Stomach (tissue), 8 donors: ENCODE measurements at regions not wholly inside any gene's neighbourhood (a gene's known extent, or its start where the extent isn't known, plus 50 kb on each side); places are given as distances from the start of the nearest gene placed in this dataset.

Experiments used
- DNase-seq, 2 donors: peaks; one replicate each; pipeline versions ENCODE4 v3.0.0 to v3.0.0-alpha.2; 2013 to 2019
- H3K27ac ChIP-seq, 5 donors: fragments of 200-600 bp in 4 of 5; sonication (generic) in 4 of 5; one replicate each; pipeline ENCODE4 v1.5.1; 2013 to 2019; ENCODE audit warnings: mild to moderate bottlenecking in 1 of 5, moderate library complexity in 1 of 5
- H3K27me3 ChIP-seq, 3 donors: fragments of 200-600 bp; sonication (generic); one replicate each; pipeline ENCODE4 v1.5.1; 2017 to 2019; ENCODE audit warnings: mixed run types in 1 of 3
- H3K36me3 ChIP-seq, 4 donors: fragments of 200-600 bp; sonication (generic); 1 replicate in 3 of 4; 2 replicates in 1 of 4; pipeline ENCODE4 v1.5.1; 2016 to 2019
- H3K4me1 ChIP-seq, 4 donors: fragments of 200-600 bp; sonication (generic); one replicate each; pipeline ENCODE4 v1.5.1; 2016 to 2019
- H3K4me3 ChIP-seq, 4 donors: fragments of 200-600 bp; sonication (generic) in 3 of 4; one replicate each; pipeline ENCODE4 v1.5.1; 2016 to 2019; ENCODE audit warnings: mild to moderate bottlenecking in 1 of 4
- H3K9me3 ChIP-seq, 4 donors: fragments of 200-600 bp; sonication (generic); one replicate each; pipeline ENCODE4 v1.5.1; 2016 to 2019
- EP300 ChIP-seq: sonication (generic); formaldehyde crosslinking; IDR thresholded peaks from one replicate; pipeline ENCODE4 v1.6.1; 2017; ENCODE audit warnings: antibody characterized with exemption
- POLR2A ChIP-seq, 4 donors: fragments of 450-650 bp; IDR thresholded peaks; one replicate each; pipeline ENCODE4 v1.6.1; 2016; ENCODE audit warnings: antibody characterized with exemption in 4 of 4, control low read depth in 2 of 4, mild to moderate bottlenecking in 1 of 4, moderate library complexity in 1 of 4
- POLR2AphosphoS5 ChIP-seq, 3 donors: sonication (generic); formaldehyde crosslinking; IDR thresholded peaks; one replicate each; pipeline ENCODE4 v1.6.1; 2016; ENCODE audit warnings: antibody characterized with exemption in 3 of 3
- WGBS, 5 donors: extraction: QIAGEN DNeasy Blood & Tissue Kit in 3 of 5; methylation state at CpG; one replicate each; pipeline versions ENCODE4 v1.1.5 to v1.1.7; 2013 to 2018; 5-methylcytosine and 5-hydroxymethylcytosine counted together
- intact Hi-C: fragments of 100-400 bp; cut with DNase I; formaldehyde crosslinking; loops from one replicate; pipeline ENCODE4 v1.15.1; 2023; ENCODE audit warnings: low total_unique reads
- TF ChIP-seq, protein P1 (sequence below), 7 experiments: fragments of 450-650 bp in 4 of 7; fragments of 200-600 bp in 3 of 7; sonication (generic) in 3 of 7; IDR thresholded peaks; one replicate each; pipeline ENCODE4 v1.5.1; 2016 to 2019; ENCODE audit warnings: antibody characterized with exemption in 7 of 7, control low read depth in 2 of 7, mild to moderate bottlenecking in 1 of 7
- donor health status: healthy with polysubstance abuse.
- donor health status: Bipolar disorder and iron deficiency.
- donor health status: healthy.

DNA sequence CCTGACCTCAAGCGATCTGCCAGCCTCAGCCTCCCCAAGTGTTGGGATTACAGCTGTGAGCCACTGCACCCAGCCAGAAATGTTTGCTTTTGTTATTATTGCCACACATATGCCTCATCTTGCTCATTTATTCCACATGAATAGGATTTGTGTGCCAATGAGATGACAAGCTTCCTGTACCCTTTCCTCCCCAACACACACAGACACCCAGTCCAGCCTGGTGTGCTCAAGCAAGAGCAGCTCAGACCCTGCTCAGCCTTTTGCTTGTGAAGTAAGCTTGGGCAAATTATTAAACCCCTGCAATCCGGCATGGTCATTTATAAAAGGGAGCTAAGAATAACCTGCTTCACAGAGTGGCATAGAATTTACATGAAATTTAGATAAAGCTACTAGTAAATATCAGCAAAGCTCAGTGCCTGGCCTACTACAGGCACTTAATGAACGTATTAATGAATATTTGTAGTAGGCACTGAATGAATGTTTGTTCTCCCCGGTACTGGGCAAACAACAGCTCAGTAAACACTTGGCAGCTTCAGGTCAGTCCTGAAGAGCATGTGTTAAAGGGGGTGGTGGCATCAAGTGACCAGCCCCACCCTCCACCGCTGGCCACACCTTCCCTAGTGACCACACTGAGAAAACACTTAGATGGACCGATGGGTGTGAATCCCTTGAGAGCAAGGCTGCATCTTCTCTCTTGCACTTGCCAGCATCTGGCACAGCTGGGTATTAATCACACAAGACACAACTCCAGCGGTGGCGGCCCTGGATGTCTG is 280.2 kb downstream of the SRBD1 start:
- Histone ChIP-seq H3K27me3 (no peaks in the 10 kb centered on the region), H3K36me3 (no peaks in the 10 kb centered on the region), H3K27ac (no peak overlapping the region), H3K9me3 (no peaks in the 10 kb centered on the region), H3K4me3 (no peak overlapping the region), H3K4me1 (peaks cover 0 to 18% (median 4%) of the 10 kb centered on the region in 4 donors)
- TF ChIP-seq POLR2A (IDR thresholded peaks at IDR 0.05): no peak
- no peak for TF ChIP-seq EP300
- TF ChIP-seq, protein P1, sequence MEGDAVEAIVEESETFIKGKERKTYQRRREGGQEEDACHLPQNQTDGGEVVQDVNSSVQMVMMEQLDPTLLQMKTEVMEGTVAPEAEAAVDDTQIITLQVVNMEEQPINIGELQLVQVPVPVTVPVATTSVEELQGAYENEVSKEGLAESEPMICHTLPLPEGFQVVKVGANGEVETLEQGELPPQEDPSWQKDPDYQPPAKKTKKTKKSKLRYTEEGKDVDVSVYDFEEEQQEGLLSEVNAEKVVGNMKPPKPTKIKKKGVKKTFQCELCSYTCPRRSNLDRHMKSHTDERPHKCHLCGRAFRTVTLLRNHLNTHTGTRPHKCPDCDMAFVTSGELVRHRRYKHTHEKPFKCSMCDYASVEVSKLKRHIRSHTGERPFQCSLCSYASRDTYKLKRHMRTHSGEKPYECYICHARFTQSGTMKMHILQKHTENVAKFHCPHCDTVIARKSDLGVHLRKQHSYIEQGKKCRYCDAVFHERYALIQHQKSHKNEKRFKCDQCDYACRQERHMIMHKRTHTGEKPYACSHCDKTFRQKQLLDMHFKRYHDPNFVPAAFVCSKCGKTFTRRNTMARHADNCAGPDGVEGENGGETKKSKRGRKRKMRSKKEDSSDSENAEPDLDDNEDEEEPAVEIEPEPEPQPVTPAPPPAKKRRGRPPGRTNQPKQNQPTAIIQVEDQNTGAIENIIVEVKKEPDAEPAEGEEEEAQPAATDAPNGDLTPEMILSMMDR (IDR thresholded peaks at IDR 0.05): no peak
- TF ChIP-seq POLR2AphosphoS5 (IDR thresholded peaks at IDR 0.05): no peak
- WGBS, 5 donors: 41 to 64% (median 52%) methylated on average over 8 of the region's 8 CpGs
- peak in 1 of 2 donors; percentile 64 for DNase-seq
- intact Hi-C loops: no loop called here

DNA sequence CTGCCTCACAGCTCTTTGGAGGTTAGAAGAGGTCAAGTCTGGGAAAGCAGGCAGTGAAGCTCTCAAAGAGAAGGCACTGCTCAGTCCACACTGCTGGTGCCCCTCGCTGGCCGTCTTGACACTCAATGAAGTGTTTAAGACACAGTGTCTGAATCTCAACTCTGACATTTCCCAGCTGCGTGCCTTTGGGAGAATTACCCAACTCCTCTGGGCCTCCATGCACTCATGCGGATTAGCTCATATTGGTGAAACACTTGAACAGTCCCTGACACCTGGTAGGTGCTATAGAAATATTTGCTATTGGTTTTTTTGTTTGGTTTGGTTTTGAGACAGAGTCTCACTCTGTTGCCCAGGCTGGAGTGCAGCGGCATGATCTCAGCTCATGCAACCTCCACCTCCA is 281.0 kb downstream of the SRBD1 start:
- no peaks in the 10 kb centered on the region for H3K36me3 ChIP-seq
- no peaks in the 10 kb centered on the region for H3K27me3 ChIP-seq
- H3K27ac ChIP-seq: no peak overlapping the region
- H3K9me3 ChIP-seq: no peaks in the 10 kb centered on the region
- WGBS, 5 donors: 92 to 98% (median 94%) methylated on average over 5 of the region's 5 CpGs
- no peak for DNase-seq
- H3K4me3 ChIP-seq: no peak overlapping the region
- intact Hi-C loops: no loop called here
- TF ChIP-seq POLR2AphosphoS5 (IDR thresholded peaks at IDR 0.05): no peak
- TF ChIP-seq EP300: no peak
- no peak for TF ChIP-seq POLR2A (IDR thresholded peaks at IDR 0.05)
- TF ChIP-seq, protein P1 (IDR thresholded peaks at IDR 0.05): no peak
- H3K4me1 ChIP-seq: peaks cover 0 to 18% (median 4%) of the 10 kb centered on the region in 4 donors

DNA sequence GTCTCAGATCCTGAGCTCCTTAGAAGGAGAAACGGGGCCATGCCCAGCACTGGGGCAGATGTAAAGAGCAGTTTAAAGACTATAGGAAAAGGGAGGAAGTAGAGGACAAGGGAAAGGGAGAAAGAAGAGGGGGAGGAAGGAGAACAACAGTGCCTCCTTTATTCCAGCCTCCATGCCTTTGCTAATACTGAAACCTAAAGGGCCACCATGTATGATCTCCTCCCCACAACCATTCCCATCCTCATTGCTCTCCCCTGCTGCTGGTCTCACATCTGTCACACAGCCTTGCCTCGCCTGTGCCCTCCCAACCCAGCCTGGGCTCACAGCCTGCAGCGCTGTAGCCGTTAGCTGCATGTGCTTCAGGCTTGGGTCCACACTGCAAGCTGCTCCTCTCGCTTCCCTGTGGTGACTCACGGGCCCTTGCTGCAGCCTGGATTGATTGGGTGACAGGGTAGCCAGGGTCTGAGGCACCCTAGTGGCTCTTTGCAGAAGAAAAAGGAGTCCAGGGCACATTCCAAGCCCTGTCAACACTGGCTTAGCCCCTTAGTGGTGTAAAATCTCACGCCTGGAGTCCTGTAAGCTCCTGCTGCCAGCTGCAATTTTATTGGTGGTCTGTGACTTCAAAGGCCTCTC is 281.9 kb downstream of the SRBD1 start:
- 58 to 86% (median 78%) methylated on average over 7 of the region's 7 CpGs for WGBS, 5 donors
- Histone ChIP-seq H3K36me3 (no peaks in the 10 kb centered on the region), H3K4me1 (peaks cover 0 to 18% (median 4%) of the 10 kb centered on the region in 4 donors), H3K27me3 (no peaks in the 10 kb centered on the region), H3K27ac (no peak overlapping the region), H3K9me3 (peaks cover 0 to 1% (median under 1%) of the 10 kb centered on the region in 4 donors), H3K4me3 (no peak overlapping the region)
- intact Hi-C loops: no loop called here
- peak in 1 of 2 donors; percentile 35 for DNase-seq
- TF ChIP-seq POLR2AphosphoS5 (IDR thresholded peaks at IDR 0.05) (no peak), POLR2A (IDR thresholded peaks at IDR 0.05) (no peak), EP300 (no peak)
- TF ChIP-seq, protein P1 (IDR thresholded peaks at IDR 0.05): no peak

DNA sequence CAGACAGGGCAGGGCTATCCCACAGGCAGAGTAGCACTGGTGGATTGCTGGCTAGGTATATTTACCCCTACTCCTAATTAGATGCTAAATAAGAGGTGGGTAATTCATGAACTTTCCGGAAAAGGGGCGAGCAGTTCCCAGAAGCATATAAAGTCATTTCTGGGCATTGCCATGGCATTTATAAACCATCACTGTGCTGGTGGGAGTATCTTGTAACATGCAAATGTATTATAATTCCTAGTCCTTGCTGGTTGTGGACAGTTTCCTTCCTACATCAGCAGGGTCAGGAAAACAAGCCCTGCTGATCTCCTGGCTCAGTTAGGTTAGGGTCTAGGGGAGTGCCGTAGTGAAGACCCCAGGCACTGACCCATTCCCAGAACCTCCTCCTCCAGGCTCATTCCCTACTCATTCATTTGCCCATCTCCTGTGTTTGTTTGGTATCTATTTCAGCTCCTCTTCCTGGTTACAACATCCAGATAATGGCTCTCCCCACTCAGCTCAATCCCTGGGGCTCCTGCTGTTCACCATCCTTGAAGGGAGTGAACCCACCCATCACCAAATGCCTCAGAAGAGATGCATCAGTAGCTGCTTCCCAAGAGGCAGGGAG is 282.7 kb downstream of the SRBD1 start:
- Histone ChIP-seq H3K36me3 (no peaks in the 10 kb centered on the region), H3K4me3 (no peak overlapping the region), H3K4me1 (peaks cover 0 to 18% (median 4%) of the 10 kb centered on the region in 4 donors), H3K27me3 (no peaks in the 10 kb centered on the region), H3K27ac (no peak overlapping the region), H3K9me3 (peaks cover 0 to 9% (median 4%) of the 10 kb centered on the region in 4 donors)
- intact Hi-C loops: no loop called here
- WGBS, 5 donors: 77 to 98% (median 88%) methylated on average over 3 of the region's 3 CpGs
- TF ChIP-seq, protein P1 (IDR thresholded peaks at IDR 0.05): no peak
- TF ChIP-seq POLR2A (IDR thresholded peaks at IDR 0.05) (no peak), POLR2AphosphoS5 (IDR thresholded peaks at IDR 0.05) (no peak), EP300 (no peak)
- DNase-seq: no peak
